GM20000 (cell line): ENCODE measurements at regions not wholly inside any gene's neighbourhood (a gene's known extent, or its start where the extent isn't known, plus 50 kb on each side); places are given as distances from the start of the nearest gene placed in this dataset.

Experiments
- DNase-seq: peaks from one replicate; pipeline ENCODE4 v3.0.0; 2012; ENCODE audit warnings: low spot score
- CTCF ChIP-seq: IDR thresholded peaks from 2 replicates; pipeline ENCODE4 v1.5.1; 2012; ENCODE audit warnings: mild to moderate bottlenecking, control low read depth; ENCODE audit errors: extremely low read depth, missing control alignments

GRCh38 chr6:43880236-43881137 lies 110.5 kb downstream of the VEGFA start:
- no peak for TF ChIP-seq CTCF
- DNase-seq: no peak

- no peak for TF ChIP-seq CTCF
- no peak for DNase-seq
Observed at GRCh38 chr6:43879722-43880121, 109.7 kb downstream of the VEGFA start.

- no peak for DNase-seq
- TF ChIP-seq CTCF: no peak
Observed at GRCh38 chr6:43878823-43879495, 108.9 kb downstream of the VEGFA start.

GRCh38 chr6:43878127-43878634 lies 108.2 kb downstream of the VEGFA start:
- TF ChIP-seq CTCF: no peak
- no peak for DNase-seq

GRCh38 chr6:43877463-43878126 lies 107.6 kb downstream of the VEGFA start:
- no peak for DNase-seq
- no peak for TF ChIP-seq CTCF

GRCh38 chr6:43877036-43877435 lies 107.0 kb downstream of the VEGFA start:
- TF ChIP-seq CTCF: no peak
- no peak for DNase-seq
